GM23338 (cell line): ENCODE measurements at regions not wholly inside any gene's neighbourhood (a gene's known extent, or its start where the extent isn't known, plus 50 kb on each side); places are given as distances from the start of the nearest gene placed in this dataset.

ENCODE experiments used
- ATAC-seq: fragments of 200-7000 bp; cut with Tn5 transposase; 3 replicates; pipeline ENCODE4 v1.9.1; 2020
- DNase-seq: peaks from one replicate; pipeline ENCODE4 v3.0.0-alpha.2; 2015; ENCODE audit warnings: low spot score
- H2AFZ ChIP-seq: fragments of 200-600 bp; sonication (generic); 2 replicates; pipeline ENCODE4 v1.8.0; 2016; ENCODE audit warnings: antibody characterized with exemption, mild to moderate bottlenecking, moderate library complexity
- H3F3A ChIP-seq: fragments of 200-600 bp; sonication (generic); replicated peaks from 2 replicates; pipeline ENCODE4 v1.8.0; 2017; ENCODE audit warnings: antibody characterized with exemption, mixed run types, low read depth
- H3K27ac ChIP-seq: fragments of 200-600 bp; sonication (generic); 2 replicates; pipeline ENCODE4 v1.6.1; 2016; ENCODE audit warnings: low read depth
- H3K27me3 ChIP-seq: fragments of 200-600 bp; sonication (generic); 2 replicates; pipeline ENCODE4 v1.8.0; 2016; ENCODE audit warnings: mild to moderate bottlenecking, mixed run types, moderate library complexity; ENCODE audit not compliant: insufficient read depth
- H3K36me3 ChIP-seq: fragments of 200-600 bp; sonication (generic); 2 replicates; pipeline ENCODE4 v1.8.0; 2016; ENCODE audit warnings: mild to moderate bottlenecking; ENCODE audit not compliant: insufficient read depth
- H3K4me1 ChIP-seq: fragments of 200-600 bp; sonication (generic); 2 replicates; pipeline ENCODE4 v1.8.0; 2016; ENCODE audit warnings: mild to moderate bottlenecking, moderate library complexity; ENCODE audit not compliant: insufficient read depth
- H3K4me2 ChIP-seq: fragments of 200-600 bp; sonication (generic); 2 replicates; pipeline ENCODE4 v1.7.1; 2017; ENCODE audit warnings: mixed run types
- H3K4me3 ChIP-seq: fragments of 200-600 bp; sonication (generic); 2 replicates; pipeline ENCODE4 v1.6.1; 2016; ENCODE audit warnings: mixed run types
- H3K79me2 ChIP-seq: fragments of 200-600 bp; sonication (generic); replicated peaks from 2 replicates; pipeline ENCODE4 v1.8.0; 2017; ENCODE audit warnings: mild to moderate bottlenecking; ENCODE audit not compliant: insufficient read depth
- H3K9me2 ChIP-seq: fragments of 200-600 bp; sonication (generic); 2 replicates; pipeline ENCODE4 v1.8.0; 2017; ENCODE audit not compliant: insufficient read depth
- H4K20me1 ChIP-seq: fragments of 200-600 bp; sonication (generic); replicated peaks from 2 replicates; pipeline ENCODE4 v1.8.0; 2017; ENCODE audit warnings: mild to moderate bottlenecking; ENCODE audit not compliant: insufficient read depth
- H3K27ac Mint-ChIP-seq: 2 replicates; pipeline ENCODE4 v1.8.0; 2020; ENCODE audit warnings: inconsistent platforms, mild to moderate bottlenecking, moderate library complexity, mixed read lengths
- H3K27me3 Mint-ChIP-seq: 3 replicates; pipeline ENCODE4 v1.8.0; 2022; ENCODE audit warnings: low read depth, mild to moderate bottlenecking, moderate library complexity, mixed read lengths, inconsistent platforms; ENCODE audit not compliant: insufficient read depth, poor library complexity
- H3K36me3 Mint-ChIP-seq: 3 replicates; pipeline ENCODE4 v1.8.0; 2021; ENCODE audit warnings: low read depth, mild to moderate bottlenecking, inconsistent platforms, moderate library complexity, mixed read lengths
- H3K4me1 Mint-ChIP-seq: 3 replicates; pipeline ENCODE4 v1.8.0; 2020; ENCODE audit warnings: mild to moderate bottlenecking, inconsistent platforms, mixed read lengths
- H3K4me3 Mint-ChIP-seq: 3 replicates; pipeline ENCODE4 v1.8.0; 2021; ENCODE audit warnings: moderate library complexity, mild to moderate bottlenecking, inconsistent platforms, mixed read lengths
- H3K9me3 Mint-ChIP-seq: 3 replicates; pipeline ENCODE4 v1.8.0; 2020; ENCODE audit warnings: moderate library complexity, mild to moderate bottlenecking, inconsistent platforms, mixed read lengths
- CREB1 ChIP-seq: fragments of 250-450 bp; sonication (Bioruptor Pico); IDR thresholded peaks from 2 replicates; pipeline ENCODE4 v1.5.0; 2020; ENCODE audit warnings: low read depth, mild to moderate bottlenecking, moderate library complexity
- CTCF ChIP-seq, 2 experiments: fragments of 200-600 bp in 1 of 2; sonication (generic) in 1 of 2; conservative IDR thresholded peaks; 2 replicates each; pipeline versions ENCODE4 v1.5.1 to v1.6.1; 2016 to 2017; ENCODE audit warnings: antibody characterized with exemption in 2 of 2, low read depth in 2 of 2, mild to moderate bottlenecking in 2 of 2, moderate library complexity in 1 of 2
- ETS1 ChIP-seq: IDR thresholded peaks from 2 replicates; pipeline ENCODE4 v1.6.1; 2016; ENCODE audit warnings: antibody characterized with exemption
- EZH2 ChIP-seq: fragments of 200-600 bp; sonication (generic); IDR thresholded peaks from one replicate; pipeline ENCODE4 v1.8.0; 2017; ENCODE audit warnings: antibody characterized with exemption, mild to moderate bottlenecking, low read depth; ENCODE audit not compliant: unreplicated experiment
- EZH2phosphoT487 ChIP-seq: fragments of 200-600 bp; sonication (generic); IDR thresholded peaks from one replicate; pipeline ENCODE4 v1.8.1; 2018; ENCODE audit warnings: antibody characterized with exemption; ENCODE audit not compliant: unreplicated experiment
- JUNB ChIP-seq: IDR thresholded peaks from one replicate; pipeline ENCODE4 v1.6.1; 2016; ENCODE audit warnings: antibody characterized with exemption; ENCODE audit not compliant: unreplicated experiment
- NANOG ChIP-seq: IDR thresholded peaks from 2 replicates; pipeline ENCODE4 v1.6.1; 2016; ENCODE audit warnings: antibody characterized with exemption, borderline replicate concordance
- POLR2AphosphoS5 ChIP-seq: IDR thresholded peaks from 2 replicates; pipeline ENCODE4 v1.6.1; 2016; ENCODE audit warnings: antibody characterized with exemption, low read depth
- STAT1 ChIP-seq: IDR thresholded peaks from one replicate; pipeline ENCODE4 v1.6.1; 2016; ENCODE audit warnings: antibody characterized with exemption; ENCODE audit not compliant: unreplicated experiment
- ZNF114 ChIP-seq: fragments of 250-450 bp; sonication (Bioruptor Pico); IDR thresholded peaks from 2 replicates; pipeline ENCODE4 v1.5.0; 2020; ENCODE audit warnings: mild to moderate bottlenecking, moderate library complexity
- ZNF331 ChIP-seq: fragments of 250-450 bp; sonication (Bioruptor Pico); IDR thresholded peaks from 2 replicates; pipeline ENCODE4 v1.5.0; 2020; ENCODE audit warnings: low read depth, mild to moderate bottlenecking, moderate library complexity
- ZNF462 ChIP-seq: fragments of 250-450 bp; sonication (Bioruptor Pico); IDR thresholded peaks from 2 replicates; pipeline ENCODE4 v1.5.0; 2020; ENCODE audit warnings: mild to moderate bottlenecking, moderate library complexity
- TF ChIP-seq, protein P1 (sequence below): IDR thresholded peaks from one replicate; pipeline ENCODE4 v1.6.1; 2018; ENCODE audit warnings: antibody characterized with exemption; ENCODE audit not compliant: unreplicated experiment

- Histone ChIP-seq H3F3A (no peaks in the 10 kb centered on the region), H3K9me2 (no peaks in the 10 kb centered on the region), H3K79me2 (peaks cover 21% of the 10 kb centered on the region; the same call in 1 of the 2 replicates), H3K27me3 (no peaks in the 10 kb centered on the region), H3K4me3 (no peak overlapping the region), H2AFZ (no peak overlapping the region), H3K36me3 (no peaks in the 10 kb centered on the region; the same call in 1 of the 2 replicates), H3K4me2 (no peak overlapping the region), H4K20me1 (0 out of 2 replicates have a peak, but pooled peaks cover 4% of the 10 kb centered on the region), H3K27ac (no peak overlapping the region), H3K4me1 (peaks cover 11% of the 10 kb centered on the region)
- DNase-seq (no peak), ATAC-seq (no peak)
- H3K4me3 Mint-ChIP-seq: no peak overlapping the region
- peaks cover 1% of the 10 kb centered on the region for H3K27me3 Mint-ChIP-seq
- no peaks in the 10 kb centered on the region for H3K36me3 Mint-ChIP-seq
- no peak overlapping the region for H3K27ac Mint-ChIP-seq
- TF ChIP-seq ZNF114 (CRISPR knock-in tag) (no peak), POLR2AphosphoS5 (no peak), ETS1 (no peak), ZNF462 (no peak), NANOG (no peak), CREB1 (CRISPR knock-in tag) (no peak), STAT1 (no peak), EZH2phosphoT487 (no peak), EZH2 (no peak), CTCF (conservative IDR thresholded peaks at IDR 0.05; ENCODE audit: low read depth in 2 of 2) (no peak), ZNF331 (no peak), JUNB (no peak)
- TF ChIP-seq, protein P1, sequence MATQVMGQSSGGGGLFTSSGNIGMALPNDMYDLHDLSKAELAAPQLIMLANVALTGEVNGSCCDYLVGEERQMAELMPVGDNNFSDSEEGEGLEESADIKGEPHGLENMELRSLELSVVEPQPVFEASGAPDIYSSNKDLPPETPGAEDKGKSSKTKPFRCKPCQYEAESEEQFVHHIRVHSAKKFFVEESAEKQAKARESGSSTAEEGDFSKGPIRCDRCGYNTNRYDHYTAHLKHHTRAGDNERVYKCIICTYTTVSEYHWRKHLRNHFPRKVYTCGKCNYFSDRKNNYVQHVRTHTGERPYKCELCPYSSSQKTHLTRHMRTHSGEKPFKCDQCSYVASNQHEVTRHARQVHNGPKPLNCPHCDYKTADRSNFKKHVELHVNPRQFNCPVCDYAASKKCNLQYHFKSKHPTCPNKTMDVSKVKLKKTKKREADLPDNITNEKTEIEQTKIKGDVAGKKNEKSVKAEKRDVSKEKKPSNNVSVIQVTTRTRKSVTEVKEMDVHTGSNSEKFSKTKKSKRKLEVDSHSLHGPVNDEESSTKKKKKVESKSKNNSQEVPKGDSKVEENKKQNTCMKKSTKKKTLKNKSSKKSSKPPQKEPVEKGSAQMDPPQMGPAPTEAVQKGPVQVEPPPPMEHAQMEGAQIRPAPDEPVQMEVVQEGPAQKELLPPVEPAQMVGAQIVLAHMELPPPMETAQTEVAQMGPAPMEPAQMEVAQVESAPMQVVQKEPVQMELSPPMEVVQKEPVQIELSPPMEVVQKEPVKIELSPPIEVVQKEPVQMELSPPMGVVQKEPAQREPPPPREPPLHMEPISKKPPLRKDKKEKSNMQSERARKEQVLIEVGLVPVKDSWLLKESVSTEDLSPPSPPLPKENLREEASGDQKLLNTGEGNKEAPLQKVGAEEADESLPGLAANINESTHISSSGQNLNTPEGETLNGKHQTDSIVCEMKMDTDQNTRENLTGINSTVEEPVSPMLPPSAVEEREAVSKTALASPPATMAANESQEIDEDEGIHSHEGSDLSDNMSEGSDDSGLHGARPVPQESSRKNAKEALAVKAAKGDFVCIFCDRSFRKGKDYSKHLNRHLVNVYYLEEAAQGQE: no peak
- no peaks in the 10 kb centered on the region for H3K9me3 Mint-ChIP-seq
- H3K4me1 Mint-ChIP-seq: peaks cover 21% of the 10 kb centered on the region
Measured at GRCh38 chr18:46256078-46256477, 151.9 kb downstream of the HAUS1 start.
